ENCODE measurements at regions not wholly inside any gene's neighbourhood (a gene's known extent, or its start where the extent isn't known, plus 50 kb on each side); places are given as distances from the start of the nearest gene placed in this dataset.

- Mint-ChIP-seq H3K27me3 (no peaks in the 10 kb centered on the region), H3K4me3 (no peak overlapping the region), H3K9me3 (no peaks in the 10 kb centered on the region), H3K4me1 (ENCODE audit: low read depth) (peaks cover 12% of the 10 kb centered on the region), H3K36me3 (ENCODE audit: low read depth) (no peaks in the 10 kb centered on the region), H3K27ac (no peak overlapping the region)
- intact Hi-C loops (cut with micrococcal nuclease) = no loop called here
- no peak for ATAC-seq
- DNase-seq = no peak
- TF ChIP-seq, protein P1, sequence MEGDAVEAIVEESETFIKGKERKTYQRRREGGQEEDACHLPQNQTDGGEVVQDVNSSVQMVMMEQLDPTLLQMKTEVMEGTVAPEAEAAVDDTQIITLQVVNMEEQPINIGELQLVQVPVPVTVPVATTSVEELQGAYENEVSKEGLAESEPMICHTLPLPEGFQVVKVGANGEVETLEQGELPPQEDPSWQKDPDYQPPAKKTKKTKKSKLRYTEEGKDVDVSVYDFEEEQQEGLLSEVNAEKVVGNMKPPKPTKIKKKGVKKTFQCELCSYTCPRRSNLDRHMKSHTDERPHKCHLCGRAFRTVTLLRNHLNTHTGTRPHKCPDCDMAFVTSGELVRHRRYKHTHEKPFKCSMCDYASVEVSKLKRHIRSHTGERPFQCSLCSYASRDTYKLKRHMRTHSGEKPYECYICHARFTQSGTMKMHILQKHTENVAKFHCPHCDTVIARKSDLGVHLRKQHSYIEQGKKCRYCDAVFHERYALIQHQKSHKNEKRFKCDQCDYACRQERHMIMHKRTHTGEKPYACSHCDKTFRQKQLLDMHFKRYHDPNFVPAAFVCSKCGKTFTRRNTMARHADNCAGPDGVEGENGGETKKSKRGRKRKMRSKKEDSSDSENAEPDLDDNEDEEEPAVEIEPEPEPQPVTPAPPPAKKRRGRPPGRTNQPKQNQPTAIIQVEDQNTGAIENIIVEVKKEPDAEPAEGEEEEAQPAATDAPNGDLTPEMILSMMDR (IDR thresholded peaks at IDR 0.05) = no peak
- CTCF ChIA-PET = interaction anchor here (1.0 kb wide), 1 partner anchor 174 kb away, joined by 3 read pairs; no protein-coding TSS in a partner anchor
- POLR2A ChIA-PET = no interaction called here
Observed at GRCh38 chr12:67531051-67531450, 117.5 kb upstream of the DYRK2 start.

GRCh38 chr12:67531501-67531900 lies 117.0 kb upstream of the DYRK2 start:
- H3K4me3 Mint-ChIP-seq = no peak overlapping the region
- ATAC-seq = no peak
- CTCF ChIA-PET = interaction anchor here (1.0 kb wide), 1 partner anchor 173 kb away, joined by 3 read pairs; no protein-coding TSS in a partner anchor

DNA sequence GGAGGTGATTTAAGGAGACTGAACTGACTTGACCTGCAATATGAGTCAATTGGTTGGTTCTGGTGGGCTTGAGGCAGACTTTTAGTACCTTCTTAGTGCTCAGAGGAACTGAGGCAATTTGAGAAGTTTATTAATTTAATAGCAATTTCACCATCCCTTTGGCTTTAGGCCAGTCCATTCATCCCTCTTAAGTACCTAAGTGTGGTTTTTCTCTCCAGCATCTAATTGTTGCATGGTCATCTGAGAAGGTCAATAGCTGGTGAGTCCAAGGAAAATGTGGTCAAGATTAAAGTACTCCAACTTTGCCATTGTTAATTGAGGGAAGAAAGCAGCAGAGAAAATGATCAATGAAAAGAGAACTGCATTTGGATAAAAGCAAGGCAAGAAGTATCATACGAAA lies 115.4 kb upstream of the DYRK2 start:
- Mint-ChIP-seq H3K36me3 (ENCODE audit: low read depth) (no peaks in the 10 kb centered on the region), H3K4me3 (no peak overlapping the region), H3K27ac (no peak overlapping the region), H3K27me3 (no peaks in the 10 kb centered on the region), H3K9me3 (no peaks in the 10 kb centered on the region), H3K4me1 (ENCODE audit: low read depth) (peaks cover 9% of the 10 kb centered on the region)
- POLR2A ChIA-PET = no interaction called here
- CTCF ChIA-PET = no interaction called here
- no peak for ATAC-seq
- no peak for DNase-seq
- intact Hi-C loops (cut with micrococcal nuclease) = no loop called here
- TF ChIP-seq, protein P1 (IDR thresholded peaks at IDR 0.05) = no peak

More at GRCh38 chr12:67531501-67531900, 117.0 kb upstream of the DYRK2 start:
- no peak overlapping the region for H3K27ac Mint-ChIP-seq
- H3K27me3 Mint-ChIP-seq = no peaks in the 10 kb centered on the region
- intact Hi-C loops (cut with micrococcal nuclease) = no loop called here
- TF ChIP-seq, protein P1 (IDR thresholded peaks at IDR 0.05) = no peak
- no peaks in the 10 kb centered on the region for H3K9me3 Mint-ChIP-seq
- H3K36me3 Mint-ChIP-seq (ENCODE audit: low read depth) = no peaks in the 10 kb centered on the region
- POLR2A ChIA-PET = no interaction called here
- peaks cover 9% of the 10 kb centered on the region for H3K4me1 Mint-ChIP-seq (ENCODE audit: low read depth)
- no peak for DNase-seq

DNA sequence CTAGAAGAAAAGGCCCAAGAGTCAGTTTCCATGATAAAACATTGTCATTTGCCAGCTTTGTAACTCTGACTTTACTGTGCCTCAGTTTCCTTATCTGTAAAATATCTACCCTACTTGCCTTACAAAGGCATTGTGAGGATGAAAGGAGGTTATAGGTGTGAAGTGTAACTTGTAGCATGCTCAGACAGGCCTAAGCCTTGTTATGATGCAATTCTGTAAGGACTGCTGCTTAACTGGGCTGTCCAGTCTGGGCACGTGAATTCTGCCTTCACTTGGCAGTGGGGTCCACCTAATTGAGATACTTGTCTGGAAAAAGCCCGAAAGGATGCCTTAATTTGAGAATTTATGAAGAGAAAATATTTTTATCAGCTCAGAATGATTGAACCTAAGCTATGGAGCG lies 114.5 kb upstream of the DYRK2 start:
- intact Hi-C loops (cut with micrococcal nuclease) = no loop called here
- ATAC-seq (no peak), DNase-seq (no peak)
- CTCF ChIA-PET = no interaction called here
- Mint-ChIP-seq H3K27me3 (no peaks in the 10 kb centered on the region), H3K4me3 (no peak overlapping the region), H3K27ac (no peak overlapping the region), H3K4me1 (ENCODE audit: low read depth) (peaks cover 9% of the 10 kb centered on the region), H3K36me3 (ENCODE audit: low read depth) (no peaks in the 10 kb centered on the region), H3K9me3 (no peaks in the 10 kb centered on the region)
- TF ChIP-seq, protein P1 (IDR thresholded peaks at IDR 0.05) = no peak
- POLR2A ChIA-PET = no interaction called here

GRCh38 chr12:67534681-67535080 lies 113.9 kb upstream of the DYRK2 start:
- H3K9me3 Mint-ChIP-seq = no peaks in the 10 kb centered on the region
- no peak overlapping the region for H3K4me3 Mint-ChIP-seq
- ChIA-PET POLR2A (no interaction called here), CTCF (no interaction called here)
- H3K4me1 Mint-ChIP-seq (ENCODE audit: low read depth) = peaks cover 4% of the 10 kb centered on the region
- TF ChIP-seq, protein P1 (IDR thresholded peaks at IDR 0.05) = no peak
- DNase-seq (no peak), ATAC-seq (no peak)
- intact Hi-C loops (cut with micrococcal nuclease) = no loop called here
- H3K27me3 Mint-ChIP-seq = no peaks in the 10 kb centered on the region
- no peaks in the 10 kb centered on the region for H3K36me3 Mint-ChIP-seq (ENCODE audit: low read depth)
- H3K27ac Mint-ChIP-seq = no peak overlapping the region
